NT2/D1 (cell line): ENCODE measurements at regions not wholly inside any gene's neighbourhood (a gene's known extent, or its start where the extent isn't known, plus 50 kb on each side); places are given as distances from the start of the nearest gene placed in this dataset.

Experiments used
- SUZ12 ChIP-seq: IDR thresholded peaks from 2 replicates; pipeline ENCODE4 v1.6.1; 2011; ENCODE audit not compliant: insufficient read length, insufficient read depth; ENCODE audit errors: extremely low read depth
- YY1 ChIP-seq: IDR thresholded peaks from 2 replicates; pipeline ENCODE4 v1.6.1; 2011; ENCODE audit not compliant: insufficient read length, insufficient read depth
- ZNF274 ChIP-seq: IDR thresholded peaks from 2 replicates; pipeline ENCODE4 v1.6.1; 2011; ENCODE audit warnings: mild to moderate bottlenecking, low read depth, low read length

GRCh38 chr6:120816794-120817193 is 517.5 kb downstream of the TBC1D32 start:
- TF ChIP-seq YY1 (no peak), ZNF274 (no peak), SUZ12 (no peak)
